ENCODE measurements at regions not wholly inside any gene's neighbourhood (a gene's known extent, or its start where the extent isn't known, plus 50 kb on each side); places are given as distances from the start of the nearest gene placed in this dataset.

- DNase-seq, result no peak
Observed at GRCh38 chr7:37504801-37505200, 56.1 kb upstream of the ELMO1 start.

DNA sequence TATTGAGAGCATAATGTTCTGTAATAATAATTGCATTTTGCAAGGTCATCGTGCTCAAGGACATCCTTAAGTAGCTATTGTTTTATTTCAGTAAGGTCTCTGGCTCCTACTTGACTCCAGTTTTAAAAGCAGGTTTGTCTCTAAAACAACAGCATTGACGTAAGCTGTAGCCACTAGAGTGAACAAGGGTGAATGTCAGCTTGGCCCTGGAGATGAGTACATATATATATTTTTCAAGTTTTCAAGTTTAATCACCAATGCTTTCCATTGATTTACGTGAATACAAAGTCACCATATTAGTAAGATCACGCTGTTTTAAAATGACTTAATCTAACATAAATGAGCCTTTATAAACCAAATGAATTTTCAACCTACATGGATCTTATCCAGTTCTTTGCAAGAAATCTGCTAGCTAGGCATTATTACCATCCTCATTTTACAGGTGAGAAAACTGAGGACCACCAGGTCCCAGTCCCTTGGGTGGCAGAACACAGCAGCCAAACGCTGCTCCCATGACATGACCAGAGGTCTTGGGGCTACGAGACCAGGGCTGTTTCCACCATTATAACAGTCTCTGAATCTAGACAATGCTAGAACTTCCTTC lies 57.2 kb upstream of the ELMO1 start:
- DNase-seq, result no peak

DNA sequence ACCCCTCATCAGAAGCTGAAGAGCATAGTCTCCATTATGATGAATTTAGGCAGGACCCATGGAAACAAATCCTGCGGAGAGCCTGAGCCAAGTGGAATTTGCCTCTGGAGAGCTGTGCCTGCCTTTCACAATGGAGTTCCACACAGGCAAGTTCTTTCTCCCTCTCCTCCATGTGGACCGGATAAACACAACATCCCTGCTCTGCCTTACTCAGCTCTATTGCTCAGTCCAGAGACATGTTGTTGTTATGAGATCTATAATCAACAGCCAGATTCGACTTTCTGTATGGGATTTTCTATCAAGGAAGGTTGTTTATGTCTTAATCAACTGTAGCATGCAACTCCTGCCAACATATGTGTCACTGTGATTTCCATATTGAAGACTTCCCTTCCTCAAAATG lies 59.5 kb upstream of the ELMO1 start:
- DNase-seq, result no peak

- peak; percentile 40 for DNase-seq
Observed at GRCh38 chr7:37510043-37510634, 61.5 kb upstream of the ELMO1 start.

DNA sequence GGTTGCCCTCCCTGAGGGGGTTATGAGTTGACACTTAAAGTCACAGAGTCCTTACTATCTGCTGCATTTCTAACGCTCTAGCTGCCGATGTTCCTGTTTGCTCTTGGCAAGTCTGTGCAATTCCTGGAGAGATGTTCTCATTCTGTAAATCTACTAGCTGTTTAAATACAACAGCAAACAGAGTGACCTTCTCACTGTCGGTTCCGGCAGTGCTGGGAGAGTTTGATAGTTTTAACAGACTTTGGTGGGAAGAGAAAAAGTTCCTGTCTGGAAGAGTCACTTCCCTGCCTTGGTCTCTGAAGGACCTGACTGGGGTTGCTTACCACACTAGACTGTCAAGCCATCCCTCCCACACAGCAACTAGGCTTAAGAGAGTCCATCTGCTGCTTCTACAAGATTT lies 63.3 kb upstream of the ELMO1 start:
- no peak for DNase-seq

GRCh38 chr7:37514497-37514896 lies 65.8 kb upstream of the ELMO1 start:
- DNase-seq, result no peak

DNA sequence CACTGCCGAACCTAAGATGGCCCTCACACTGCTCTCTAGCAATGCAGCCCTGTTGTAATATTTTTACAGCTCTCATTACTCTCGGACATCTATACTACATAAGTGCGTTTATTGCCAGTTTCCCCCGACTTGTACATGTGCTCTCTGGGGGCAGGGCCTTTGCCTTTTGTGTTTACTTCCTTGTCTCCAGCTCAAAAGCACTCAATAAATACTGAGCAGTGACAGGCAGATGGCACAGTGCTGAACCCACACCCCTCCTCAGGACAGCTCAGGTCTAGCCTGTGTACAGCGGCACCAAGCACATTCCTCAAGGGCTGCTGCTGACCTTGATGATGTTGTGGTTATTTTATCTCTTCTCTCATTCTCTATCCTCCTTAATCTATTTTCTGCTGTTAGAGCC lies 68.0 kb upstream of the ELMO1 start:
- DNase-seq, result no peak

- DNase-seq, result no peak
Observed at GRCh38 chr7:37518266-37518665, 69.6 kb upstream of the ELMO1 start.

- no peak for DNase-seq
Observed at GRCh38 chr7:37524056-37524455, 75.4 kb upstream of the ELMO1 start.

DNA sequence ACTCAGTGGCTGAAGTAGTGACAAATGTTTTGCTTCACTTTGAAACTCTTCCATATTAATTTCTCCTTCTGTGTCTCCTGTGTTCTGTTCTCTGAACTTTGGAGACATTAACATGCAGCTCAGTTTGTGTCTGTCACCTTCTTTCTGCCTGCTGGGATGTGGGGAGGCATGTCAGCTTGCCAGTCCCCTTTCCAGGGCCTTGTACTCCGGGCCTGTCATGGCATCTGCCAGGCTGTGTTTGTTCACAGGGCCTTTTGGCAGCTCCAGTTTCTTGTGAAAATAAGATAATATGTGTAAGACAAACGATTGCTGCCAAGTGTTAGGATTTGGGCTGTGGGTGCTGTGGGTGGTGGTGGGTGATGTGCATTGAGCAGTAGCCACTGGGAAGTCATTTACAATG lies 76.1 kb upstream of the ELMO1 start:
- DNase-seq, result no peak

- no peak for DNase-seq
Observed at GRCh38 chr7:37526623-37527022, 78.0 kb upstream of the ELMO1 start.

DNA sequence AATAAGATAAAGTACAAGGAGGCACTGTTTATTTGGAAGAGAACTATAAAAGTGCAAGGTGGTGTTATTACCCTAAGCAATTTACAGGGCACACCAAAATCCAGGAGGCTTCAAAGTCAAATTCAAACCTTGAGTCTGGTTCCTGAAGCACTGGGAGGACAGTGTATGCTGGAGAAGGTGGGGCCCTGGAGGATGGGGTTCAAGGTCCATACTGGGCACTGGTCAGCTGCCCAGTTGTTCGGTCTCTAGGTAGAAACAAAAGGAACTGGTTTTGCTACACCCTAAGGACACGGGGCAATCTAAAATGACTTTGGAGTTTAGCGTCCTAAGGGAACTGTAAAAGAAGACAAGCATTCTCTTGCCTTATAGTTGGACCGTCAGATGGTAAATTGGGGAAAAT lies 78.4 kb upstream of the ELMO1 start:
- DNase-seq, result no peak

- DNase-seq, result no peak
Observed at GRCh38 chr7:37531225-37531624, 82.6 kb upstream of the ELMO1 start.

GRCh38 chr7:37532636-37533035 lies 84.0 kb upstream of the ELMO1 start:
- no peak for DNase-seq

GRCh38 chr7:37534893-37535610 lies 86.4 kb upstream of the ELMO1 start:
- DNase-seq, result no peak

GRCh38 chr7:37535841-37536240 lies 87.2 kb upstream of the ELMO1 start:
- DNase-seq, result no peak

DNA sequence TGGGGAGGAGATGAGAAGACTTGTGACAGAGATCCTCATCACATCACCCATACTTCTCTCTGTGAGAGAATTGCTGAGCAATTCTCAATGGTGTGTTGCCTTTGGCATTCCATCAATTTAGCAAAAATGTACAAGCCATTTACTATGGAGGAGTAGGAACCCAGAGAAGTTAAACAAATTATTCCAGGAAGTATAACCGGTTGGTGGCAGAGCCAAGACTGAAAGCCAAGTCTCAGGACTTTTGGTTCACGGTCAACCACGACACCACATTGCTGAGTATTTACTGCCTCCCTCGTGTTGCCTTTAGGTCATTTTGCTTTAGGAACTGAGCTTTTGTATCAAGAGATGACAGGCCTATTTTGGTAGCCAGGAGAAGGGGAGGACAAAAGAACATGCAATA lies 88.0 kb upstream of the ELMO1 start:
- DNase-seq, result no peak

DNA sequence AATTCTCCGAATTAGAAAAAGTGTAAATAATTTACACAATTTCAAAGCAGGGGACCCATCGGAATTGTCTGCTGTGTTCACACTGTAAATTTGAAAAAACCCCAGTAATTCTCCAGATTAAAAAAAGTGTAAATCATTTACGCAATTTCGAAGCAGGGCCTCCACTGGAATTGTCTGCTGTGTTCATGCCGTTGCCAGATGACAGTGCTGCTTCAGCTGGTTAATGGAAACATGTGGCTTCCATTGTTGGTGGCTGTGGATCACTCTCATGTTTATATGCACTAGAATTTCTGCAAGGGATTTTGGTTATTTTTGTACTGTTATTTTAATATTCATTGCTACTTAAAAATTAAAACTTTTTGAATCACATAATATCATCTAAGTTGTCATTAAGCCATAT lies 88.8 kb upstream of the ELMO1 start:
- DNase-seq, result no peak

GRCh38 chr7:37538945-37539344 lies 90.3 kb upstream of the ELMO1 start:
- DNase-seq, result no peak

- no peak for DNase-seq
Observed at GRCh38 chr7:37540917-37541316, 92.3 kb upstream of the ELMO1 start.

GRCh38 chr7:37541810-37542443 lies 93.3 kb upstream of the ELMO1 start:
- no peak for DNase-seq

DNA sequence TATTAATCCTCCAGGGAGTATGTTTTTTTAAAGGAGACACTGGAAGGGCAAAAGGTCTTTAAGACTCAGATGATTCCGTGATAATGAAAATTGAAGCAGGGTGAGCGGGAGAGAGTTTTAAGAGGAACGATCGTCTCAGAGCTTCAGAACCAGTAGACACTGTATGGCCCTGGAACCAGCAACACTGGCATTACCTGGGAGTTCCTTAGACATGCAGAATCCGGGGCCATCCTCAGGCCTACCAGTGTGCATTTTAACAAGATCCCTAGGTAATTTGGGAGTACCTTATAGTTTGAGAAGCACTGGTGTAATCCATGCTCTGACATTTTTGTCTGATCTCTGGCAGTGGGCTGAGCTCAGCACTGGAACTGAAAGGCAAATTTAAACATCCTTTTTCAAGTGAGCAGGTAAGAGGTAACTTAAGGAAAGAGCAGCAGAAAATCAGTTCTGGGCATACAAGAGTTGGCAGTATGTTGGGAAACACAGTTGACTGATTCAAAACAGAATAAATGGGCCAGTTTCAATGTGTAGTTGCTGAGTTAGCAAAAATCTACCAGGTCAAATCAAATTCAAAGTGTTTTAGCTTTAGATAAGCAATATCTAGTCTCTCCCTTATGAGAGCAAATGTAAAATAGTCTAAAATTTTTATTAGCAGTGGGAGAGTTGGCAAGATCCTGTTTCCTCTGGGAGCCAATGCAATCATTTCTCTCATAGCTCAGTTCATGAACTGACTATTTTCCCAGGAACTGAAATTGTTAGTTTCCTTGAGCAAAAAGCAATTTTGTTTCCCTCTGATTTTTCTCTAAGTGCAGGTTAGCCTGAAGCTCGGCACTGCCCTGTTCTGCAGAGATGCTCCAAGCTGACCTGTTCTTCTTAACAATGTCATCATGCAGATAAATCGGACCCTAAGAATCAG lies 97.2 kb upstream of the ELMO1 start:
- DNase-seq, result no peak

DNA sequence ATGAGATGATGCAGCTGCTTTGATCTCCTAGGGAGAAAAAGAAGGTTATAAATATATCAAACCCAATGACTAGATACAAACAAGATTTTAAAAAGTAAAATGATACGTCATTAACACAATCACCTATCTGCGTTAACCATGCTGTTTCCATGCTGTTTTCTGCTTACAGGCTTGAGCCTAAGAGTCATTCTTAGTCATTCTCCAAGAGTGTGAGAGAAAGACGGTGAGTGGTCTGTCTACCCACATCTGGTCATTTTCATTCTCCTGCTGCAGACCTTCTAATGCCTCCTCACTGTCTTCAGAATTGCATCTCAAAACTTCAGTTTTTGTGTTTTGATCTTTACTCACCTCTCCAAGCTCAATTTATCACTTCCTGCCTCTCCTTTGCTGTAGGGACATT lies 98.0 kb upstream of the ELMO1 start:
- no peak for DNase-seq
